ENCODE measurements at regions not wholly inside any gene's neighbourhood (a gene's known extent, or its start where the extent isn't known, plus 50 kb on each side); places are given as distances from the start of the nearest gene placed in this dataset.

- no peaks in the 10 kb centered on the region for H3K27me3 Mint-ChIP-seq (ENCODE audit: unreplicated experiment)
- peaks cover 3% of the 10 kb centered on the region for H3K4me1 Mint-ChIP-seq (ENCODE audit: unreplicated experiment)
- H3K27ac Mint-ChIP-seq (ENCODE audit: unreplicated experiment) = no peak overlapping the region
- H3K9me3 Mint-ChIP-seq (ENCODE audit: unreplicated experiment) = peaks cover 10% of the 10 kb centered on the region
- DNase-seq (ENCODE audit: extremely low spot score, unreplicated experiment) = no peak
- no peak overlapping the region for H3K4me3 Mint-ChIP-seq (ENCODE audit: unreplicated experiment)
- TF ChIP-seq CTCF (IDR thresholded peaks at IDR 0.05) = no peak
- H3K36me3 Mint-ChIP-seq (ENCODE audit: unreplicated experiment) = peaks cover 2% of the 10 kb centered on the region
Observed at GRCh38 chr14:62027958-62028357, 265.7 kb downstream of the SNAPC1 start.

- DNase-seq (ENCODE audit: extremely low spot score, unreplicated experiment) = no peak
- Mint-ChIP-seq H3K4me3 (ENCODE audit: unreplicated experiment) (no peak overlapping the region), H3K27ac (ENCODE audit: unreplicated experiment) (no peak overlapping the region), H3K27me3 (ENCODE audit: unreplicated experiment) (no peaks in the 10 kb centered on the region), H3K9me3 (ENCODE audit: unreplicated experiment) (peaks cover 13% of the 10 kb centered on the region), H3K4me1 (ENCODE audit: unreplicated experiment) (no peaks in the 10 kb centered on the region), H3K36me3 (ENCODE audit: unreplicated experiment) (peaks cover 2% of the 10 kb centered on the region)
- no peak for TF ChIP-seq CTCF (IDR thresholded peaks at IDR 0.05)
Observed at GRCh38 chr14:62029569-62029924, 267.3 kb downstream of the SNAPC1 start.

- no peaks in the 10 kb centered on the region for H3K4me1 Mint-ChIP-seq (ENCODE audit: unreplicated experiment)
- DNase-seq (ENCODE audit: extremely low spot score, unreplicated experiment) = no peak
- H3K27me3 Mint-ChIP-seq (ENCODE audit: unreplicated experiment) = no peaks in the 10 kb centered on the region
- no peak overlapping the region for H3K4me3 Mint-ChIP-seq (ENCODE audit: unreplicated experiment)
- H3K27ac Mint-ChIP-seq (ENCODE audit: unreplicated experiment) = no peak overlapping the region
- peaks cover 5% of the 10 kb centered on the region for H3K9me3 Mint-ChIP-seq (ENCODE audit: unreplicated experiment)
- peaks cover under 1% of the 10 kb centered on the region for H3K36me3 Mint-ChIP-seq (ENCODE audit: unreplicated experiment)
- TF ChIP-seq CTCF (IDR thresholded peaks at IDR 0.05) = no peak
Observed at GRCh38 chr14:62030387-62030786, 268.2 kb downstream of the SNAPC1 start.

- no peaks in the 10 kb centered on the region for H3K27me3 Mint-ChIP-seq (ENCODE audit: unreplicated experiment)
- no peak for DNase-seq (ENCODE audit: extremely low spot score, unreplicated experiment)
- H3K9me3 Mint-ChIP-seq (ENCODE audit: unreplicated experiment) = peaks cover 5% of the 10 kb centered on the region
- TF ChIP-seq CTCF (IDR thresholded peaks at IDR 0.05) = no peak
- H3K4me1 Mint-ChIP-seq (ENCODE audit: unreplicated experiment) = no peaks in the 10 kb centered on the region
- no peaks in the 10 kb centered on the region for H3K36me3 Mint-ChIP-seq (ENCODE audit: unreplicated experiment)
- no peak overlapping the region for H3K4me3 Mint-ChIP-seq (ENCODE audit: unreplicated experiment)
- H3K27ac Mint-ChIP-seq (ENCODE audit: unreplicated experiment) = no peak overlapping the region
Observed at GRCh38 chr14:62031504-62031903, 269.3 kb downstream of the SNAPC1 start.

DNA sequence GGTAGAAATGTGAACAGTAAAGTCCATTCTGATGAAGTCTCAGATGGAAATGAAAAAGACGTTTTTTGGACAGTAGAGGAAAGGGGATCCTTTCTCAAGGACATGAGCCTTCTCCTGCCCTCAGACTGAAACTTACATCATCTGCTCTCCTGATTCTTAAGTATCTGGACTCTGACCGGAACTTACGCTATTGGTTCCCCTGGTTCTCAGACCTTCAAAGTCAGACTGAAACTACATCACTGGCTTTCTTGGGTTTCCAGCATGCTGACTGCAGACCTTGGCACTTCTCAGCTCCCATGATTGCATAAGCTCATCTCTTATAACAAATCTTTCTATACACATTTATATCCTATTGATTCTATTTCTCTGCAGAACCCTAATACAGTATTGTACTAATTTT lies 291.0 kb downstream of the SNAPC1 start:
- no peak for DNase-seq (ENCODE audit: extremely low spot score, unreplicated experiment)
- Mint-ChIP-seq H3K4me3 (ENCODE audit: unreplicated experiment) (no peak overlapping the region), H3K4me1 (ENCODE audit: unreplicated experiment) (no peaks in the 10 kb centered on the region), H3K27ac (ENCODE audit: unreplicated experiment) (no peak overlapping the region), H3K27me3 (ENCODE audit: unreplicated experiment) (peaks cover 4% of the 10 kb centered on the region), H3K36me3 (ENCODE audit: unreplicated experiment) (no peaks in the 10 kb centered on the region), H3K9me3 (ENCODE audit: unreplicated experiment) (peaks cover 9% of the 10 kb centered on the region)
- no peak for TF ChIP-seq CTCF (IDR thresholded peaks at IDR 0.05)
